HG02588 (cell line): ENCODE measurements at regions not wholly inside any gene's neighbourhood (a gene's known extent, or its start where the extent isn't known, plus 50 kb on each side); places are given as distances from the start of the nearest gene placed in this dataset.

Experiments
- ATAC-seq: cut with Tn5 transposase; IDR thresholded peaks from one replicate; pipeline ENCODE4 v1.9.1; 2021; ENCODE audit warnings: mild to moderate bottlenecking, moderate library complexity; ENCODE audit not compliant: unreplicated experiment

GRCh38 chr6:23200946-23201345, 631.6 kb downstream of the HDGFL1 start:
- no peak for ATAC-seq

- ATAC-seq: no peak
Observed at GRCh38 chr6:23202207-23202606, 632.8 kb downstream of the HDGFL1 start.

- no peak for ATAC-seq
Observed at GRCh38 chr6:23212398-23212797, 643.0 kb downstream of the HDGFL1 start.

- ATAC-seq: no peak
Observed at GRCh38 chr6:23213193-23213592, 643.8 kb downstream of the HDGFL1 start.

DNA sequence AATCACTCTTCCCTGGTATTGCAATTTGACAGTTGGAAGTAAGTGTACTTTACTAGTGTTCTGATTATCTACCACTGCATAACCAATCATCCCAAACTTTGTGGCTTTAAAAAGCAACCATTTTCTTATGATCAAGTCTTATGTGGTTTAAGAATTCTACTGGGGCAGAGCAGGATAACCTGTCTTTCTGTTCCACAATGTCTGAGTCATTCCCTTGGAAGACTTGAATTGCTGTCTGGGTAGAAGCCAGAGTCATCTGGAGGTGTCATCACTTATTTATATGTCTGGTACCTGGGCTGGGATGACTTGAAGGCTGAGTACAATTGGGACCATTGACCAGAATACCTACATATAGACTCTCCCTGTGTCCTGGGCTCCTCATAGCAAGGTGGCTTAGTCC, 644.3 kb downstream of the HDGFL1 start:
- no peak for ATAC-seq

DNA sequence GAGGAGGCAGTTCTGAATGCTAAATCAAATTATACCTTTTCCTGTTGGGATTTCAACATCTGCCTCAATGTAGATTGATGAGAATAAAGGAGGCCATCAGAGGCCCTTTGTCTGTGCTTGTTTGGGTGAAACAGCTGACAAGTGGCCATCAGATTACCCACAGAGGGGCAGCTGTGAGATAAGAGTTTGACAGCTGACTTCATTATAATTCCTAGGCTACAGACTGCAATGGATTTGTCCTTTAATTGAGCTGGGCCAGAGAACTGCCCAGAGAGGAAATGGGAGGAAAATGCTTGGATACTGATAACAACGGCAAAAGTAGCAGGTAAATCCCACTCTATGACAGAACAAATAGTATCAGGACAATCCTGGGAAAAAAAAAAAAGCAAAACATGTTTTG, 649.4 kb downstream of the HDGFL1 start:
- no peak for ATAC-seq

GRCh38 chr6:23222724-23223123, 653.4 kb downstream of the HDGFL1 start:
- no peak for ATAC-seq

GRCh38 chr6:23224540-23224939, 655.2 kb downstream of the HDGFL1 start:
- no peak for ATAC-seq

- no peak for ATAC-seq
Observed at GRCh38 chr6:23228439-23229024, 659.2 kb downstream of the HDGFL1 start.

DNA sequence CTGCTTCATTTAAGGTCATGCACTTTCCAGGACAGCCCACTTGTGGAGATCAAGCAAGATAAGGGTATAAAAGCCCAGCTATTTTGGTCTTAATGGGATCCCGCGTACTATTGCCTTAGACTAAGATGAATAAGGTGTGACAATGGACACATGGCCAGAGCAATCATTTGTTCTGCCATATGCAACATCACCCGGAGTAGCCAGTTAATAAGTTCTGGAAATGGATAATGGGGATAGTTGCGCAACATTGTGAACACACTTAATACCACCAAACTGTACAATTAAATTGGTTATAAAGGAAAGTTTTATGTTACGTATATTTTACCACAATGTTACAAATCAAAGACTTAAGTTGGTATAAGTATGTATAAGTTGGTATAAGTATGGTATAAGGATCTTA, 674.5 kb downstream of the HDGFL1 start:
- ATAC-seq: no peak

- ATAC-seq: no peak
Observed at GRCh38 chr6:23244300-23244699, 674.9 kb downstream of the HDGFL1 start.

DNA sequence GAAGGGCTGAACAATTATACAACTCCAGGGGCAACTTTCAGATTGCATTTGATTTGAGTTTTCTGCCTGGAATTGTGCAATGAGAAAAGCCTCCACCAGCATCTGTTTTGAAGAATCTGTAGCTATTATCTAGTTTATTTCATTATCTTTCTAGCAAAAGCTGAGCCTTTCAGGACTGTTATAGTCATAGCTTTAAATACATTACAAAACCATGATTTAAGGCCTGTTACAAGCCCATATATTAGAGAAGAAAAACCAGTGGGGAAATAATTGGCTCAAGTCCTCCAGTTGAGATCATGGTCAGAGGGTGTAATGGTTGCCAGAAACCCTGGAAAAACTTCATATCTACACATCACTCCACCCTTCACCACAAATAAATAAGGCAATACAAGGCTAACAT, 676.2 kb downstream of the HDGFL1 start:
- ATAC-seq: no peak

- no peak for ATAC-seq
Observed at GRCh38 chr6:23246896-23247295, 677.5 kb downstream of the HDGFL1 start.

DNA sequence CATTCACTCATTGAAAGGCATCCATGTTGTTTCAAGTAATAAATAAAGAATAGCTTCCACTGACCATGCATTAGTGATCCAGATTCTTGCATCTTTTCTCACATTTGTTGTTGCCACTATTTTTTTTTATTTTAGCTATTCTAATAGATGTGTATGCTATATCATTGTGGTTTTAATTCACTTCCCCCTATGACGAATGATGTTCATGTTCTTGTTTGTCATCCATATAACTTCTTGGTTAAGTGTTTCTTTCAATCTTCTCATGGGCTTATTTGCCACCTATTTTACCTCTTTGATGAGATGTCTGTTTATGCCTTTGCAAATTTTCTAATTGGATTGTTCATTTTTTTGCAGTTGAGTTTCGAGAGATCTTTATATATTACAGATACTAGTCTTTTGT, 681.2 kb downstream of the HDGFL1 start:
- ATAC-seq: no peak

DNA sequence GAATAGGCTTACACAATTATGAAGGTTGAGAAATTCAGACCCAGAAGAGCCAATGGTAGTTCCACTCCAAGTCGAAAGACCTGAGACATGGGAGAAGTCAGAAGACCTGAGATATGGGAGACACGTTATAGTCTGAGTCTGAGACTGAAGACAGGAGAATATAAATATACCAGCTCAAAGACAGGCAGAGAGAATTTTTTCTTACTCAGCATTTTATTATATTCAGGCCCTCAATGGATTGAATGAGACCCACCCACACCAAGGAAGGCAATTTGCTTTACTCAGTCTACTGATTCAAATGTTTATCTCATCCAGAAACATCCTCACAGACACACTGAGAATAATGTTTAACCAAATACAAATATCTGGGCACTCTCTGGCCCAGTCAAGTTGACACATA, 693.5 kb downstream of the HDGFL1 start:
- no peak for ATAC-seq

DNA sequence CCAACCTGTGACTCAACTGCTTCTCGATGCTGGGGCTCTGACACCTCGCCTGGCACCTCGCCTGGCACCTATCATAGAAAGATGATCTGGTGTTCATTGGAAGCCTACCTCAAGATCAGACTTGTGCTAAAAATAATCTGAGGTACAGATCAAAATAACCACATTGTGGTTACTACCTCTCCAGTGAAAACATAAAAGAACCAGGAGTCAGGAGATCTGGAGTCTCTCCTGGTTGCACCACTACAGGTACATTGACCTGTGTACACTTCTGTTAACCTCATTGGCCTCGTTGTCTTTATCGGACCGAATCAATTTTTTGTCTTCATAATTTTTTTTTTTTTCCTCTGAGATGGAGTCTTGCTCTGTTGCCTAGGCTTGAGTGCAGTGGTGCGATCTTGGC, 695.9 kb downstream of the HDGFL1 start:
- no peak for ATAC-seq

- ATAC-seq: no peak
Observed at GRCh38 chr6:23266536-23266935, 697.2 kb downstream of the HDGFL1 start.

DNA sequence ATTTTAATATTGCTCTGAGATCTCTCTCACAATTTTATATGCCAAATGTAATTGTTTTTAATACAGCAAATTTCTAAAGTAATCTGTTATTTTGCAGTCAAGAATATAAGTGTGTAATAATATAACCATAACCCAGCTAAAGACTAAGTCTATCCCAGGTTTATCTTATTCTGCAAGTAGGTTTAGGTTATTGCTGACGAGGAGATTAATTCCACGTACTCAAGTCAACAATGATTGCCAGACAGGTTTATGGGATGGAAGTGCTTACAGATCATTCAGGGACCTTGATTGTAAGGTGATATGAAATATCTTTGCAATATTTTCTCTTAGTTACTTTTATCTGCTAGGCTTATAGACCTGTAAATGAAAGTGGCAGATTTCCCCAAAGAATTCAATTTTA, 698.3 kb downstream of the HDGFL1 start:
- no peak for ATAC-seq

DNA sequence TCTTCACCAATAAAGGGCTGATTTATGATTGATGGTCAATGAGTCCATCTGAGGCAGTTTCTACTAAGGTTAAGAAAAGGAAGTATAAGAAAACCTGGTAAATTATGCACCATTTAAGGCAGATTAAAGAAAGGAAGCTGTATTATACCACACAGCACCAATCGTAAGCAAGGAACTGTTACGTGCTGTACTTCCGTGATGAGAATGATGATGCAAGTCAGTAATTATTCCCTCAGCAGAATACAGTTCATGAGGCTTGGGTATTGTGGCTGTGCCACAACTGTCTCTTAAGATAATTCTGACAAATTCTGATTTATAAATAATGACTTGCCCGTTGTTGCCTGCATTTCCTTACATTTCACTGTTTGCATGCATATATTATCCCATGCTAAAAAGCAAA, 699.0 kb downstream of the HDGFL1 start:
- ATAC-seq: no peak

DNA sequence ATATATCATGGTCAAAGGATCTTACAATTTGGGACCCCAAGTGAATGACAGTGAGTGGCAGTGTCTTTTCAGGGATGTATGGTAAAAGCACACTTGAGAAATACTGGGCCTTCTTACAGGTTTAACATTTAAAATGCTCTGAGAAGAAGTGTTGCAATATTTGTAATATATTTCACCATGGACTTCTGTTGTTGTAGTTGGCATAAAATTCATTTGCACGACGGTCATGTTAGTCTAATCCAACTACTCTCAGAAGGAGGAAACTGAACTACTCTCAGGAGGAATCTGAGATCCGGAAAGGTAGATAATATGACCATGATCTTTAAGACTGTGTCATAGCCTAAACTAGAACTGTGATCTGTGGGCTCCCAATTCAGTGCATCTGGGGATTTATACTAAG, 700.1 kb downstream of the HDGFL1 start:
- no peak for ATAC-seq

DNA sequence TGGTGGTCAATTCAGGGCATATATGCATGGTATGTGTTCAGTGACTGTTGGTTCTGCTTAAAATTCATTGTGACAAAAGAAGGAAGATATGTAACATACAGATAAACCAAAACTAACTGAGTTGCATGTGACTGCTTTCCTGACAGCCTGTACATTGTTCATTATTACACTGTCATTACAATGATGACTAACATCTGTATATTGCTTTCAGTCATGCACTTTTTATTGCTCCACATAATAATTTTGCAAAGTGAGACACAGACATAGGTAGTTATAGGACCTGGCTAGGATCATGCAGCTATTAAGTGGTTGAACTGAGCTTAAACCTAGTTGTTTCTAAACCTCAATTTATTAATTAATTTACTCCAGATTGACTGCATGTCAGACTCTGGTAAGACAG, 703.2 kb downstream of the HDGFL1 start:
- no peak for ATAC-seq

GRCh38 chr6:23277521-23278179, 708.3 kb downstream of the HDGFL1 start:
- ATAC-seq: no peak

DNA sequence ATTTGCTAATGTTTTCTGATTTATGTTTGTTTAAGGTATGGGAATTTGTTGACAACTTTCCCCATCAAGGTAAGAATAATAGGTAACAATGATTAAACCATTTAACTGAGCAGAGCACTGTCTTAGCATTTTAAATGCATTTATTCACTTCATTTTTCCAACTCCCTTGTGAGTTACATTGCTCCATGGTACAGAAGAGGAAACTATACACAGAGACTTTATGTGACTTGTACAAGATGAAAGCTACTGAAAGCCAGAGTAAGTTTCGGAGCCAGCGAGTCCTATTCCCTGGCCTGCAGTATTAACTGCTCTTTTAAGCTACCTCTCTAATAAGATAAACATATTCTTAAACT, 708.8 kb downstream of the HDGFL1 start:
- ATAC-seq: no peak
